ENCODE measurements at regions not wholly inside any gene's neighbourhood (a gene's known extent, or its start where the extent isn't known, plus 50 kb on each side); places are given as distances from the start of the nearest gene placed in this dataset.

GRCh38 chr21:16318651-16319300 is 589.0 kb downstream of the USP25 start:
- no peaks in the 10 kb centered on the region for H3K4me1 Mint-ChIP-seq
- H3K27ac Mint-ChIP-seq: no peak overlapping the region
- peaks cover 4% of the 10 kb centered on the region for H3K27me3 Mint-ChIP-seq
- POLR2A ChIA-PET: no interaction called here
- no peak overlapping the region for H3K4me3 Mint-ChIP-seq
- no peaks in the 10 kb centered on the region for H3K9me3 Mint-ChIP-seq
- no peak for DNase-seq
- no peak for ATAC-seq (ENCODE audit: low read depth)
- H3K36me3 Mint-ChIP-seq: no peaks in the 10 kb centered on the region

GRCh38 chr21:16320110-16320509 is 590.3 kb downstream of the USP25 start:
- no peaks in the 10 kb centered on the region for H3K4me1 Mint-ChIP-seq
- DNase-seq (no peak), ATAC-seq (ENCODE audit: low read depth) (no peak)
- H3K36me3 Mint-ChIP-seq: no peaks in the 10 kb centered on the region
- no peak overlapping the region for H3K4me3 Mint-ChIP-seq
- POLR2A ChIA-PET: no interaction called here
- H3K9me3 Mint-ChIP-seq: no peaks in the 10 kb centered on the region
- H3K27me3 Mint-ChIP-seq: peaks cover 4% of the 10 kb centered on the region
- H3K27ac Mint-ChIP-seq: no peak overlapping the region

- DNase-seq: no peak
- POLR2A ChIA-PET: no interaction called here
- no peak overlapping the region for H3K27ac Mint-ChIP-seq
- no peaks in the 10 kb centered on the region for H3K36me3 Mint-ChIP-seq
- no peak for ATAC-seq (ENCODE audit: low read depth)
- no peaks in the 10 kb centered on the region for H3K4me1 Mint-ChIP-seq
- H3K9me3 Mint-ChIP-seq: no peaks in the 10 kb centered on the region
- H3K4me3 Mint-ChIP-seq: no peak overlapping the region
- H3K27me3 Mint-ChIP-seq: peaks cover 4% of the 10 kb centered on the region
Observed at GRCh38 chr21:16322454-16322853, 592.7 kb downstream of the USP25 start.

- POLR2A ChIA-PET: no interaction called here
- H3K9me3 Mint-ChIP-seq: no peaks in the 10 kb centered on the region
- H3K4me1 Mint-ChIP-seq: no peaks in the 10 kb centered on the region
- no peak for ATAC-seq (ENCODE audit: low read depth)
- no peak for DNase-seq
- H3K36me3 Mint-ChIP-seq: no peaks in the 10 kb centered on the region
- H3K27me3 Mint-ChIP-seq: peaks cover 4% of the 10 kb centered on the region
- H3K4me3 Mint-ChIP-seq: no peak overlapping the region
- H3K27ac Mint-ChIP-seq: no peak overlapping the region
Observed at GRCh38 chr21:16323596-16323995, 593.8 kb downstream of the USP25 start.

GRCh38 chr21:16324630-16325029 is 594.8 kb downstream of the USP25 start:
- Mint-ChIP-seq H3K27me3 (peaks cover 4% of the 10 kb centered on the region), H3K36me3 (no peaks in the 10 kb centered on the region), H3K4me3 (no peak overlapping the region), H3K4me1 (no peaks in the 10 kb centered on the region), H3K9me3 (no peaks in the 10 kb centered on the region), H3K27ac (no peak overlapping the region)
- ATAC-seq (ENCODE audit: low read depth) (no peak), DNase-seq (no peak)
- POLR2A ChIA-PET: no interaction called here

GRCh38 chr21:16330082-16330907 is 600.5 kb downstream of the USP25 start:
- no peak for DNase-seq

GRCh38 chr21:16330908-16331268 is 601.1 kb downstream of the USP25 start:
- no peaks in the 10 kb centered on the region for H3K4me1 Mint-ChIP-seq
- H3K9me3 Mint-ChIP-seq: no peaks in the 10 kb centered on the region
- H3K27ac Mint-ChIP-seq: no peak overlapping the region
- ATAC-seq (ENCODE audit: low read depth): no peak
- H3K27me3 Mint-ChIP-seq: no peaks in the 10 kb centered on the region
- no peaks in the 10 kb centered on the region for H3K36me3 Mint-ChIP-seq
- DNase-seq: no peak
- POLR2A ChIA-PET: no interaction called here
- no peak overlapping the region for H3K4me3 Mint-ChIP-seq

More at GRCh38 chr21:16330082-16330907, 600.5 kb downstream of the USP25 start:
- H3K27ac Mint-ChIP-seq: no peak overlapping the region
- peak; percentile 58 for ATAC-seq (ENCODE audit: low read depth)
- no peaks in the 10 kb centered on the region for H3K4me1 Mint-ChIP-seq
- no peaks in the 10 kb centered on the region for H3K27me3 Mint-ChIP-seq
- no peaks in the 10 kb centered on the region for H3K9me3 Mint-ChIP-seq
- no peak overlapping the region for H3K4me3 Mint-ChIP-seq
- POLR2A ChIA-PET: no interaction called here
- H3K36me3 Mint-ChIP-seq: no peaks in the 10 kb centered on the region

GRCh38 chr21:16337266-16337665 is 607.5 kb downstream of the USP25 start:
- POLR2A ChIA-PET: no interaction called here
- no peaks in the 10 kb centered on the region for H3K4me1 Mint-ChIP-seq
- H3K36me3 Mint-ChIP-seq: no peaks in the 10 kb centered on the region
- DNase-seq: no peak
- no peaks in the 10 kb centered on the region for H3K9me3 Mint-ChIP-seq
- ATAC-seq (ENCODE audit: low read depth): no peak
- no peaks in the 10 kb centered on the region for H3K27me3 Mint-ChIP-seq
- H3K27ac Mint-ChIP-seq: no peak overlapping the region
- no peak overlapping the region for H3K4me3 Mint-ChIP-seq

GRCh38 chr21:16342932-16343331 is 613.1 kb downstream of the USP25 start:
- Mint-ChIP-seq H3K27ac (no peak overlapping the region), H3K4me1 (no peaks in the 10 kb centered on the region)
- POLR2A ChIA-PET: no interaction called here

GRCh38 chr21:16343776-16344175 is 614.0 kb downstream of the USP25 start:
- H3K4me3 Mint-ChIP-seq: no peak overlapping the region
- no peaks in the 10 kb centered on the region for H3K9me3 Mint-ChIP-seq
- ATAC-seq (ENCODE audit: low read depth): no peak
- DNase-seq: no peak
- H3K36me3 Mint-ChIP-seq: no peaks in the 10 kb centered on the region
- peaks cover 3% of the 10 kb centered on the region for H3K27me3 Mint-ChIP-seq
- no peak overlapping the region for H3K27ac Mint-ChIP-seq
- POLR2A ChIA-PET: no interaction called here
- H3K4me1 Mint-ChIP-seq: no peaks in the 10 kb centered on the region

More at GRCh38 chr21:16342932-16343331, 613.1 kb downstream of the USP25 start:
- Mint-ChIP-seq H3K9me3 (no peaks in the 10 kb centered on the region), H3K36me3 (no peaks in the 10 kb centered on the region), H3K27me3 (peaks cover 3% of the 10 kb centered on the region), H3K4me3 (no peak overlapping the region)
- ATAC-seq (ENCODE audit: low read depth) (no peak), DNase-seq (no peak)

- Mint-ChIP-seq H3K27ac (no peak overlapping the region), H3K9me3 (no peaks in the 10 kb centered on the region), H3K36me3 (no peaks in the 10 kb centered on the region), H3K4me1 (no peaks in the 10 kb centered on the region), H3K27me3 (peaks cover 3% of the 10 kb centered on the region), H3K4me3 (no peak overlapping the region)
- ATAC-seq (ENCODE audit: low read depth): no peak
- no peak for DNase-seq
- POLR2A ChIA-PET: no interaction called here
Observed at GRCh38 chr21:16345757-16346156, 616.0 kb downstream of the USP25 start.

- POLR2A ChIA-PET: no interaction called here
- ATAC-seq (ENCODE audit: low read depth) (no peak), DNase-seq (no peak)
- Mint-ChIP-seq H3K27me3 (peaks cover 3% of the 10 kb centered on the region), H3K4me3 (no peak overlapping the region), H3K27ac (no peak overlapping the region), H3K9me3 (no peaks in the 10 kb centered on the region), H3K36me3 (no peaks in the 10 kb centered on the region), H3K4me1 (no peaks in the 10 kb centered on the region)
Observed at GRCh38 chr21:16347223-16347622, 617.4 kb downstream of the USP25 start.

GRCh38 chr21:16353764-16354163 is 624.0 kb downstream of the USP25 start:
- DNase-seq (no peak), ATAC-seq (ENCODE audit: low read depth) (no peak)
- Mint-ChIP-seq H3K9me3 (no peaks in the 10 kb centered on the region), H3K27ac (no peak overlapping the region), H3K4me1 (no peaks in the 10 kb centered on the region), H3K27me3 (no peaks in the 10 kb centered on the region), H3K36me3 (no peaks in the 10 kb centered on the region), H3K4me3 (no peak overlapping the region)
- POLR2A ChIA-PET: no interaction called here

GRCh38 chr21:16357994-16358393 is 628.2 kb downstream of the USP25 start:
- Mint-ChIP-seq H3K27ac (no peak overlapping the region), H3K4me1 (no peaks in the 10 kb centered on the region), H3K27me3 (no peaks in the 10 kb centered on the region), H3K9me3 (peaks cover 2% of the 10 kb centered on the region), H3K36me3 (no peaks in the 10 kb centered on the region), H3K4me3 (no peak overlapping the region)
- POLR2A ChIA-PET: no interaction called here
- ATAC-seq (ENCODE audit: low read depth) (no peak), DNase-seq (no peak)
